EL (cell line): ENCODE measurements at regions not wholly inside any gene's neighbourhood (a gene's known extent, or its start where the extent isn't known, plus 50 kb on each side); places are given as distances from the start of the nearest gene placed in this dataset.

Experiments used
- DNase-seq: peaks from one replicate; pipeline ENCODE4 v3.0.0-alpha.2; 2016

DNA sequence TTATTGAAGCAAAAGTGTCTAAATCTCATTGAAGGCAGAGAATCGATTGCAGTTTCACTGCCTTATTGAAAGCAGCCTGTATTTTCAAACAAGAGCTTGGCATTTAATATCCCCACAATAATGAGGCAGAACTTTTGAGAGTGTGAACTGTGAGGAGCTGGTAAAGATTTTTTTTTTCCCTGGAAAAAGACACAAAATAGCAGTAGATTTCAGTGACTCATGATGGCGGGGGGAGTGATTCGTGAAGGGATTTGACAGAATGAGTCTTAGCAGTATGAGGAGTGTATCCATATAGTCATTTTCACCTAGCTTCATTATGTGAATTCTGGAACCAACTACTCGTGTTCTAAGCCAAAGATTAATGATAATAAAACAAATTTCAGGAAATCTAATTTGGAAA is 242.9 kb downstream of the ARL6IP6 start:
- no peak for DNase-seq

DNA sequence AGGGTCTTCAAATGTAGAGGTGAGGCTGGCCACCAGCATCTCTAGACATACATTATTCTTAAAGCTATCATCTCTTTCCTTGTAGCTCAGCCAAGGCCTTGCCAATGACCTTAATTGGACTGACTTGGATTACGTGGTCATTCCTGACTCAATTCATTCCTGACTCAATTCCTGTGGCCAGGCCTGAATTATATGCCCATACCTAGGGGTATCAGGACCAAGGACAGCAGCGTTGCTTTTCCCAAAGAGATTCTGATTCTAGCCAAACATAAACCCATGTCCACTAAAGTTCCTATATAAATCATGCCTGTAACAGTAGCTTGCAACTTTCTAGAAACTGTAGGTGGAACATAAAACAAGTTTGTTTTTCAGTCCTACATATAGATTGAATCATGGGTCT is 231.7 kb downstream of the ARL6IP6 start:
- DNase-seq: peak; percentile 8

DNA sequence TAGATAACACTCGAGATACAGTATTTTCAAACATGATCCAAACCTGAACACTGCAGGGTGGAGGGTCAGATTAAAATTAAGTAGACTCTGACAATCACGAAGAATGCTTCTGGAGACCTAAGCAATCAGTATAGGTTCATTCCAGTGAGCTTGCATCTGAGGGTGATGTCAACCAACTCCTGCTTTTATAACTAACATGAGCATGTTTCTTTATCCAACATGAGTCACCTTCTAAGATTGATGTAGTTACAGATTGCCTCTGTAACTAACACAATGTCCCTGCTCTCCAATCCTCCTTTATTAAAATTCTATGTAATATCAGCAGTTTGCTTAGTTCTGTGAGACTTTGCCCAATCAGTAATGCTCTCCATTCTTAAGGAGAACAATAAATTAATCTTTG is 225.7 kb downstream of the ARL6IP6 start:
- no peak for DNase-seq

GRCh38 chr2:152942940-152943440 is 224.6 kb downstream of the ARL6IP6 start:
- DNase-seq: no peak

DNA sequence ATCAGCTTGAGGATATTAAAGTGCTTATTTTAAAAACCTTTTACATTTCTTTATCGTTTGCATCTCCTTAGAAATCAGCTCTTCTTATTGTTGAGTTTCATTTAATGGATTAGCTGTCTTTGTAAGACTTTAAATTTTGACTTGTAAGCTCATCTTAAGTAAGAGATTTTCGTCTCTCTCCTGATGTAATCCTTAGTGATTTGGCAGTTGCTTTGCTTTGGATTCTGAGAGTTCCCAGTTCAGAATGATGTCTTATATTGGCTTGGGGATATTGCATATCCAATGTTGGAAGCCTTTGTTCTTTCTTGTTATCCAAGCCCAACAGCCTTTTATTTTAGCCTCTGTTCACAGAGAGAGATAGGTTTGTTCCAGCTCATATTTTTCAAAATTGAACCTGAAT is 212.1 kb downstream of the ARL6IP6 start:
- DNase-seq: no peak

DNA sequence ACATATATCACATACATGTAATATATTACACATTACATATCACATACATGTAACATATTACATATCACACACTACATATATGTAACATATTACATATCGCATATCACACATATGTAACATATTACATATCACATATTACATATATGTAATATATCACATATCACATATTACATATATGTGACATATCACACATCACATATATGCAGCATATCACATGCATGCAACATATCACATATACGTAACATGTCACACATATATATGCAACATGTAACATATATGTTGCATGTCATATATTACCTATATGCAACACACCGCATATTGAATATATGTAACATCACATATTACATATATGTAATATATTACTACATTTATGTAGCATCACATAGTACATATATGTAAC is 211.2 kb downstream of the ARL6IP6 start:
- DNase-seq: no peak

DNA sequence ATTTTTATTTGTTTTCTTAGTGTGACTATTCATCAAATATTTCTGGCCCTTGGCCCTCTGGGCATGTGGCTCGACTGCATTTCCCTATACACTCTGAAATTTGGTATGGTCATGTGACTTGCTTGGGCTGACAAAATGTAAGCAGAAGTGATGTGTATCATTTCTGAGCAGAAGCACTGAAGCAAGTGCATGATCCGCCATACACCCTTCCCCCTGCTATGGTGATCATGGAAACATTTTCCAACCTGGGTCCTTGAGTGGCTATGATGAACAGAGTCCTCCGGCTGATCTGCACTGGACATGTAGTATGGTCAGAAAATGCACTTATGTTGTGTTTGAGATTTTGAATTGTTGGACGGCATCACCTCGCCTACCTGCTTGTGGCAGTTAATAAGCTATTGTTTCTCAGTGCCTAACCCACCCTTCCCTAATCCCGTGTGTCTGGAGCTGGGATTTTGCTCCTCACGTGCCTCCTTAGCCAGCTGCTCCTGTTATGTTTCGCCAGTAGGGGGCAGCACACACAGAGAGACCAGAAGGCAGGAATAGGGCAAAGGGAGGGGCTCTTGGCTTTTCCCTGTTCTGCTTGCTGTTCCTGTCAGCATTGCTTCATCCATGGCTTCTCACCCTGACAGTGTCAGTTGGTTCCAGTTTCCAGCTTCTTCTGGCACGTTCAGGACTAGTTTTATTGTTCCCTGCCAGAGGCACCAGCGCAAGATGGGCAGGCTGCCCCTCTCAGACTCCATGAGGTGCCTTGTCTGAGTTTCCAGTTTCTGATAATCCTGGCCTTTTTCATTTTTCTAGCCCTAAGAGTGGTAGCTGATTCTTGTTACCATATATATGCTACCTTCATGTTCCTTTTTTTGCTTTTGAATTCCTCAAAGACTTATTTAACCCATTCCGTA is 207.4 kb downstream of the ARL6IP6 start:
- DNase-seq: peak; percentile 68

GRCh38 chr2:152924722-152925121 is 206.3 kb downstream of the ARL6IP6 start:
- no peak for DNase-seq

GRCh38 chr2:152924219-152924618 is 205.8 kb downstream of the ARL6IP6 start:
- DNase-seq: no peak

- peak; percentile 4 for DNase-seq
Measured at GRCh38 chr2:152920846-152921245, 202.4 kb downstream of the ARL6IP6 start.

DNA sequence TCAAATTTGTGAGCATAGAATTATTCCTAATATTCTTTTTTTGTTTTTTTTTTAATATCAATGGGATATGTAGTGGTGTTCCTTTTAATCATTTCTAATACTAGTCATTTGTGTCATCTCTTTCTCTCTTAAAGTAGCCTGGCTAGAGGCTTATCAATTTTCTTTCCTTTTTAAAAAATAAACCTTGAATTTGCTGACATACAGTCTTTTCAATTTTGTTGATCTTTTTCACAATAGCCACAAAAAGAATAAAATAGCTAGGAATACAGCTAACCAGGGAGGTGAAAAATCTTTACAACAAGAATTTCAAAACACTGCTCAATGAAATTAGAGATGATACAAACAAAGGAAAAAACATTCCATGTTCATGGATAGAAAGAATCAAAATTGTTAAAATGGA is 192.6 kb downstream of the ARL6IP6 start:
- DNase-seq: no peak

DNA sequence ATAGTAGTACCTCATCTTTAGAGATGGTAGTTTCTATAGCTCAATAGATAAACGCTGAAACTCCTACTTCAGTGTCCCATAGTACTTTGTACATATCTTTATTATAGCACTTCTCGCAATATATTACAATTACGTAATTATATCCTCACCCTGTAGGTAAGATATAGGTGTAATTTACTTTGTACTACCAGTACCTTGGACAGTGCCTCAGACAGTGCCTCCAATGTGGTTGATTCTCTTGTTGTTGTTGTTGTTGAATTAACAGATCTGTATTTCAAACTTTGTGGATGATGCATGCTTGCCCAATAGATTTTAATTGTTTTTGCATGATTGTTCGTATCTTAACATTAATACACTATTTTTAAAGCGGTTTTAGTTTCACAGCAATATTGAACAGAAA is 188.6 kb downstream of the ARL6IP6 start:
- DNase-seq: no peak

- DNase-seq: no peak
Measured at GRCh38 chr2:152894051-152894450, 175.6 kb downstream of the ARL6IP6 start.

GRCh38 chr2:152890736-152891135 is 172.3 kb downstream of the ARL6IP6 start:
- no peak for DNase-seq

- DNase-seq: no peak
Measured at GRCh38 chr2:152883951-152884487, 165.6 kb downstream of the ARL6IP6 start.

GRCh38 chr2:152881527-152881926 is 163.1 kb downstream of the ARL6IP6 start:
- DNase-seq: no peak

DNA sequence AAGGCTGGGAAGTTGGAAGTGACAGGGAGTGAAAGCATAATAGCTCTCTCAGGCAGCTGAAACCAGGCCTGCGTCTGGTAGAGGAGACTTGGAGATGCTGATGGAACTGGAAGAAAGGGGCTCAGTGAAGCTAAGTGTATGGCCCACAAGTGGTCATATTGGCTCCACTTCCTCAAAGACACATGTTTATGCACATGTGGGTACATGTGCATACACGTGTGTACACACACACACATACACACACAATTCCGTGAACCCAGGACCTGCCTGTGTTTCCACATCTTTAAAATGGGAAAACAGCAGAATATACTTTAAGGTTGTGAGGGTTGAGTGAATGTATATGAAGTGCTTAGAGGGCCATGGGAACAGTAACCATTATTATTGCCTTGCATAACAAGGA is 160.9 kb downstream of the ARL6IP6 start:
- no peak for DNase-seq

- peak; percentile 56 for DNase-seq
Measured at GRCh38 chr2:152875701-152876695, 157.6 kb downstream of the ARL6IP6 start.

DNA sequence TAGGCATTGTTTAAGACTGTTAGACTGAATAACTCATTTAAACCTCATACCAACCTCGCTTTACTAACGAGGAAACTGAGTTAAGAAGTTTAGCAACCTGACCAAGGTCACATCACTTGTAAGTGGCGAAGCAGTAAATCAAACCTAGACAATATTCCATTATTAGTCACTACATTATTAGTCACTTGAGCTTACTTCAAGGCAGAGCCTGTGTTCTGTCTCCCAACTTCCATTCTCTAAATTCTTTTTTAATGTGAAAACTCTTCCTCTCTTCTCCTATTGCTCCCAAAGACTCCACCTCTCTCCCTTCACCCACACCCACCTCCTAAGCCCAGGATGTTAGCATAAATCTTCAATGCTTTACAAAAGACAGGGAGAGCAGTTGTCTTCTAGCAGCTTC is 156.5 kb downstream of the ARL6IP6 start:
- DNase-seq: peak; percentile 56

GRCh38 chr2:152870239-152870638 is 151.8 kb downstream of the ARL6IP6 start:
- DNase-seq: no peak

DNA sequence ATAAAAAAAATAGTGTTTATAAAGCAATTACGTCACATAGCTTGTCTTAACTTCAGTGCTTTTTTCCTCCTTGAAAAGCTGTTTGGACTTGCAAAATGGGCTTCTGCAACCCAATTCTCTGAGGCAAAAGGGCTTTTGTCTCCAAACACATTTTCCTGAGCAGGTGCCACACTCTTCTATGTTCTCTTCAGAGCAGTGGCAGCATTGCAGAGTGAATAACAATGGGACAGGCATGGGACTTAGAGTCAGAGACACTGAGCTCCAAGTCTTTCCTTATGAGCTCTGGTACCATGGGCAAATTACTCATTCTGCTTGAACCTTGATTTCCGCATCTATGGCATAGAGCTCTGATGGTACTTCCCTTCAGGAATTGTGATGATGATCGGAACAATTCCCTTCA is 149.0 kb downstream of the ARL6IP6 start:
- no peak for DNase-seq

- DNase-seq: no peak
Measured at GRCh38 chr2:152864601-152865149, 146.3 kb downstream of the ARL6IP6 start.

GRCh38 chr2:152863826-152864225 is 145.4 kb downstream of the ARL6IP6 start:
- DNase-seq: no peak
